ENCODE measurements at regions not wholly inside any gene's neighbourhood (a gene's known extent, or its start where the extent isn't known, plus 50 kb on each side); places are given as distances from the start of the nearest gene placed in this dataset.
A peak's percentile ranks its signal among the peaks of the same experiment; 100 is the strongest.

GRCh38 chr6:130680116-130680515, 147.1 kb upstream of the SMLR1 start:
- DNase-seq (ENCODE audit: low read depth): peak; percentile 91
- H3K4me3 ChIP-seq (ENCODE audit: low read depth, low read length): no peak overlapping the region
- TF ChIP-seq, protein P1, sequence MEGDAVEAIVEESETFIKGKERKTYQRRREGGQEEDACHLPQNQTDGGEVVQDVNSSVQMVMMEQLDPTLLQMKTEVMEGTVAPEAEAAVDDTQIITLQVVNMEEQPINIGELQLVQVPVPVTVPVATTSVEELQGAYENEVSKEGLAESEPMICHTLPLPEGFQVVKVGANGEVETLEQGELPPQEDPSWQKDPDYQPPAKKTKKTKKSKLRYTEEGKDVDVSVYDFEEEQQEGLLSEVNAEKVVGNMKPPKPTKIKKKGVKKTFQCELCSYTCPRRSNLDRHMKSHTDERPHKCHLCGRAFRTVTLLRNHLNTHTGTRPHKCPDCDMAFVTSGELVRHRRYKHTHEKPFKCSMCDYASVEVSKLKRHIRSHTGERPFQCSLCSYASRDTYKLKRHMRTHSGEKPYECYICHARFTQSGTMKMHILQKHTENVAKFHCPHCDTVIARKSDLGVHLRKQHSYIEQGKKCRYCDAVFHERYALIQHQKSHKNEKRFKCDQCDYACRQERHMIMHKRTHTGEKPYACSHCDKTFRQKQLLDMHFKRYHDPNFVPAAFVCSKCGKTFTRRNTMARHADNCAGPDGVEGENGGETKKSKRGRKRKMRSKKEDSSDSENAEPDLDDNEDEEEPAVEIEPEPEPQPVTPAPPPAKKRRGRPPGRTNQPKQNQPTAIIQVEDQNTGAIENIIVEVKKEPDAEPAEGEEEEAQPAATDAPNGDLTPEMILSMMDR (IDR thresholded peaks at IDR 0.05; ENCODE audit: insufficient read depth, low read length): no peak

- H3K4me3 ChIP-seq (ENCODE audit: low read depth, low read length): no peak overlapping the region
- DNase-seq (ENCODE audit: low read depth): peak; percentile 87
These were observed 146.2 kb upstream of the SMLR1 start for GRCh38 chr6:130681028-130681427.

DNA sequence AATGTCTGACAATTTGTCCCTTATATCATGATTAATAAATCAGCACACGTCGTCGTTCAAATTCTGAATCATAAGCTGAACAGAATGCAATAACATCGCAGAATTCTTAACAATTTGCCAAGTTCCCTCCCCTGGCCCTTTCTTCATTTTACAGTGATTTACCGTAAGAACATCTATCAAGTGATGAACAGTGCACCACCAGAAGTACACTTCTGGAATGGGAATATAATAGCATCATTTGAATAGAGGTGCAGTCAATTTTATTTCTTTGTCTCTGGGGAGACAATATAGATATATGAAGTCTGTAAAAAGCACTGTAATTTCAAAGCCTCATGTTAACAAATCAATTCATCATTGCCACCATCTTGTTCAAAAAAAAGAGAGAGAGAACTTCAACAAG, 145.1 kb upstream of the SMLR1 start:
- TF ChIP-seq, protein P1 (IDR thresholded peaks at IDR 0.05; ENCODE audit: insufficient read depth, low read length): no peak
- DNase-seq (ENCODE audit: low read depth): no peak
- no peak overlapping the region for H3K4me3 ChIP-seq (ENCODE audit: low read depth, low read length)

More at GRCh38 chr6:130681028-130681427, 146.2 kb upstream of the SMLR1 start:
- TF ChIP-seq, protein P1 (IDR thresholded peaks at IDR 0.05; ENCODE audit: insufficient read depth, low read length): no peak

DNA sequence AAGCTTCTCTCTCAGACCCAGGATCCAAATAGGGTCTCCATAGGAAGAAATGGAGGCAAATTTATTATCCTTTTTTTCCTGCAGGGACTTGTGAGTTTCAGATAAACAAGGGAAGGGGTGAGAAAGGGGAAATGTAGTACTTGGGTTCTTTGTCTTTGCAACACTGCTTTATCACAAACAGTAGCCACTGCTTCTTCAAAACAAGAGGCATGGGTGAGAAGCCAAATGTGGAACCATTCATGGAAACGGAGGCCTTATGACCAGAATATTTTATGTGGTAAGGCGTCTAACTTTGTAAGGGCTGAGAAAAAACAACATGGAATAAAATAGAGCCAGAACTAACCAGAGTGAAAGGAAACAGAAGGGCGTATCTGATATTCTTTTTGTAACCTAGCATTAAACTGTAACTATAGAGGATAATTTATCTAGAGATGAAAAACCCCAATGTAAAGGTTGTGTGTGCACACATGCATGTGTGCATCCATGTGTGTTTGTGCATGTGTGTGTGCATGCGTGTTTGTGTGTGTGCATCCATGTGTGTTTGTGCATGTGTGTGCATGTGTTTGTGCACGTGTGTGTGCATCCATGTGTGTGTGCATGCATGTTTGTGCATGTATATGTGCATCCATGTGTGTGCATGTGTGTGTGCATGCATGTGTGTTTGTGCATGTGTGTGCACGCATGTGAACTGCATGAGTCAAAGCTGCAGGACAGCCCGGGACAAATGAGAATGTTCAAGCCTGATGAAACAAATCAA, 143.3 kb upstream of the SMLR1 start:
- H3K4me3 ChIP-seq (ENCODE audit: low read depth, low read length): no peak overlapping the region
- TF ChIP-seq, protein P1 (IDR thresholded peaks at IDR 0.05; ENCODE audit: insufficient read depth, low read length): no peak
- DNase-seq (ENCODE audit: low read depth): no peak

GRCh38 chr6:130692659-130693058, 134.5 kb upstream of the SMLR1 start:
- H3K4me3 ChIP-seq (ENCODE audit: low read depth, low read length): no peak overlapping the region
- DNase-seq (ENCODE audit: low read depth): no peak
- TF ChIP-seq, protein P1 (IDR thresholded peaks at IDR 0.05; ENCODE audit: insufficient read depth, low read length): no peak

DNA sequence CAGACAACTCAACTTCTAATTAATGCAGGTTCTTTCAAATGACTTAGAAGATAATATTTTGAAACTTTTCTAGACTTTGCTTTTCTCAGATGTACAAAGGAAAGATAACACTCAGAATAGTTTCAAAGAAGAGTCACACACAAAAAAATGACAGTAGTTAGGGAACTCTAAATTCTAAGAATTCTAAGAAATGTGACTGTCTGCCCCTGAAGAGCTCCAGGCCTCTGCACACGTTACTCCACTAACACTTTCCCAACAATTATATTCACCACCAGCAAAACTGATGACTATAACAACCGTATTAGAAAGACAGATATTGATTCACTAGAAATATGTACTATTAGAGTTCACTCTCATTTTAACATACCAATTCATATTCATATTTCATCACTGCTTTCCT, 133.3 kb upstream of the SMLR1 start:
- DNase-seq (ENCODE audit: low read depth): no peak
- H3K4me3 ChIP-seq (ENCODE audit: low read depth, low read length): no peak overlapping the region
- TF ChIP-seq, protein P1 (IDR thresholded peaks at IDR 0.05; ENCODE audit: insufficient read depth, low read length): no peak

GRCh38 chr6:130694606-130695005, 132.6 kb upstream of the SMLR1 start:
- TF ChIP-seq, protein P1 (IDR thresholded peaks at IDR 0.05; ENCODE audit: insufficient read depth, low read length): no peak
- peak; percentile 28 for DNase-seq (ENCODE audit: low read depth)
- no peak overlapping the region for H3K4me3 ChIP-seq (ENCODE audit: low read depth, low read length)
